OCI-LY3 (cell line): ENCODE measurements at regions not wholly inside any gene's neighbourhood (a gene's known extent, or its start where the extent isn't known, plus 50 kb on each side); places are given as distances from the start of the nearest gene placed in this dataset.

Experiments used
- CTCF ChIP-seq: fragments of 200-600, 300-600 bp; sonication (generic); IDR thresholded peaks from 2 replicates; pipeline ENCODE4 v1.5.1; 2014; ENCODE audit warnings: antibody characterized with exemption, low read length, low read depth
- EZH2phosphoT487 ChIP-seq: fragments of 200-600 bp; shearing (Covaris generic); IDR thresholded peaks from 2 replicates; pipeline ENCODE4 v1.6.1; 2018; ENCODE audit warnings: antibody characterized with exemption, mixed run types, low read depth

- TF ChIP-seq CTCF = no peak
- no peak for TF ChIP-seq EZH2phosphoT487
These were observed 79.3 kb upstream of the PPP2R2D start for GRCh38 chr10:131821378-131822012.
